NB4 (cell line): ENCODE measurements at regions not wholly inside any gene's neighbourhood (a gene's known extent, or its start where the extent isn't known, plus 50 kb on each side); places are given as distances from the start of the nearest gene placed in this dataset.
"Not testable (repeated sequence)": the region's sequence is repeated elsewhere in the genome, so short reads cannot be mapped to it uniquely, and the experiment has no call there.

Experiments
- DNase-seq: peaks from one replicate; pipeline ENCODE4 v3.0.0; 2010; ENCODE audit warnings: low read depth
- H3K4me3 ChIP-seq: one replicate; pipeline ENCODE4 v1.5.1; 2011; ENCODE audit warnings: mild to moderate bottlenecking, low read depth, low read length, moderate library complexity
- CTCF ChIP-seq: IDR thresholded peaks from one replicate; pipeline ENCODE4 v1.5.1; 2012; ENCODE audit warnings: low read depth, low read length
- MYC ChIP-seq: IDR thresholded peaks from 2 replicates; pipeline ENCODE4 v1.6.1; 2011; ENCODE audit warnings: low read depth, low read length
- POLR2A ChIP-seq: IDR thresholded peaks from 2 replicates; pipeline ENCODE4 v1.6.1; 2011; ENCODE audit warnings: mild to moderate bottlenecking; ENCODE audit not compliant: insufficient read length; ENCODE audit errors: extremely low read depth
- TF ChIP-seq, protein P1 (sequence below): IDR thresholded peaks from 2 replicates; pipeline ENCODE4 v1.6.1; 2011; ENCODE audit warnings: low read depth, low read length

- TF ChIP-seq MYC: no peak
- TF ChIP-seq, protein P1, sequence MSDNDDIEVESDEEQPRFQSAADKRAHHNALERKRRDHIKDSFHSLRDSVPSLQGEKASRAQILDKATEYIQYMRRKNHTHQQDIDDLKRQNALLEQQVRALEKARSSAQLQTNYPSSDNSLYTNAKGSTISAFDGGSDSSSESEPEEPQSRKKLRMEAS: no peak
- TF ChIP-seq POLR2A: no peak
- TF ChIP-seq CTCF: no peak
- H3K4me3 ChIP-seq: no peak overlapping the region
These were observed 570.9 kb downstream of the HTR7 start for GRCh38 chr10:90286941-90287340.

GRCh38 chr10:90288391-90288933, 569.4 kb downstream of the HTR7 start:
- DNase-seq: no peak
- TF ChIP-seq CTCF (no peak), MYC (no peak), POLR2A (no peak)
- TF ChIP-seq, protein P1: no peak
- no peak overlapping the region for H3K4me3 ChIP-seq

More at GRCh38 chr10:90286941-90287340, 570.9 kb downstream of the HTR7 start:
- no peak for DNase-seq

- DNase-seq: no peak
- no peak overlapping the region for H3K4me3 ChIP-seq
- TF ChIP-seq MYC (no peak), CTCF (no peak)
- TF ChIP-seq, protein P1: no peak
These were observed 568.8 kb downstream of the HTR7 start for GRCh38 chr10:90289037-90289436.

DNA sequence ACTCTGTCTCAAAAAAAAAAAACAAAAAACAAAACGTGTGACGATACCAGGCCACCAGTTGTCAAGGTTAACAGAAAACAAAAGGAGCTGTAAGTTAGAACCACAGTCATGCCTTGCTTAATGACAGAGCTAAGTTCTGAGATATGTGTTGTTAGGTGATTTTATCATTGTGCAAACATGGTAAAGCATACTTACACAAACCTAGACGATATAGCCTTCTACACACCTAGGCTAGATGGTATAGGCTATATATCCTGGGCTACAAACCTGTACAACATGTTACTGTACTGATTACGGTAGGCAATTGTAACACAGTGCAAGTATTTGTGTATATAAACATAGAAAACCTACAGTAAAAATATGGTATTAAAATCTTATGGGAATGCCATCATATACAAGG, 564.2 kb downstream of the HTR7 start:
- TF ChIP-seq MYC (no peak), CTCF (no peak), POLR2A (no peak)
- TF ChIP-seq, protein P1: no peak
- DNase-seq: no peak
- H3K4me3 ChIP-seq: no peak overlapping the region

DNA sequence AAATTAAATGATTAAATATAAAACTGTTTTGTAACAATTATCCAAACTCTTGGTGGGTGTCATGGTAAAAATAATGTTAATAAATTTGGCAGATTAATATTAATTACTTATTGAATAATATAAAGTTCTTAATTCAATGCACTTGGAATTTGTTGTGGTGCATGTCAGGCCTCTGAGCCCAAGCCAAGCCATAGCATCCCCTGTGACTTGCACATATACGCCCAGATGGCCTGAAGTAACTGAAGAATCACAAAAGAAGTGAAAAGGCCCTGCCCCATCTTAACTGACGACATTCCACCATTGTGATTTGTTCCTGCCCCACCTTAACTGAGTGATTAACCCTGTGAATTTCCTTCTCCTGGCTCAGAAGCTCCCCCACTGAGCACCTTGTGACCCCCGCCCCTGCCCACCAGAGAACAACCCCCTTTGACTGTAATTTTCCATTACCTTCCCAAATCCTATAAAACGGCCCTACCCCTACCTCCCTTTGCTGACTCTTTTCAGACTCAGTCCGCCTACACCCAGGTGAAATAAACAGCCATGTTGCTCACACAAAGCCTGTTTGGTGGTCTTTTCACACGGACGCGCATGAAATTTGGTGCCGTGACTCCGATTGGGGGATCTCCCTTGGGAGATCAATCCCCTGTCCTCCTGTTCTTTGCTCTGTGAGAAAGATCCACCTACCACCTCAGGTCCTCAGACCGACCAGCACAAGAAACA, 562.9 kb downstream of the HTR7 start:
- not testable (repeated sequence) for H3K4me3 ChIP-seq, DNase-seq

- DNase-seq, H3K4me3 ChIP-seq: not testable (repeated sequence)
These were observed 555.8 kb downstream of the HTR7 start for GRCh38 chr10:90302031-90302430.

GRCh38 chr10:90302758-90303481, 554.9 kb downstream of the HTR7 start:
- no peak for DNase-seq
- TF ChIP-seq POLR2A (no peak), CTCF (no peak), MYC (no peak)
- TF ChIP-seq, protein P1: no peak
- no peak overlapping the region for H3K4me3 ChIP-seq
